SK-N-SH (cell line): ENCODE measurements at regions not wholly inside any gene's neighbourhood (a gene's known extent, or its start where the extent isn't known, plus 50 kb on each side); places are given as distances from the start of the nearest gene placed in this dataset.
"Not testable (repeated sequence)": the region's sequence is repeated elsewhere in the genome, so short reads cannot be mapped to it uniquely, and the experiment has no call there.

Experiments used
- CTCF ChIA-PET: fragments of 300-600, 350-600 bp; formaldehyde crosslinking; extraction: SDS; loops from one replicate; lab custom pipeline; 2021; lab: Yijun Ruan, JAX
- POLR2A ChIA-PET: fragments of 350-600 bp; sonication (Branson Sonifier 250); formaldehyde crosslinking; extraction: SDS; loops from one replicate; lab custom pipeline; 2020; ENCODE audit warnings: antibody characterized with exemption, inconsistent platforms; lab: Yijun Ruan, JAX
- DNase-seq: peaks from one replicate; pipeline ENCODE4 v3.0.0; 2012
- H2AFZ ChIP-seq: fragments of 200-600 bp; sonication (generic); 2 replicates; pipeline ENCODE4 v1.8.1; 2016; ENCODE audit warnings: antibody characterized with exemption, mild to moderate bottlenecking, low read depth
- H3F3A ChIP-seq: fragments of 200-600 bp; sonication (generic); replicated peaks from 2 replicates; pipeline ENCODE3; 2016; ENCODE audit warnings: antibody characterized with exemption, mild to moderate bottlenecking; ENCODE audit not compliant: insufficient read depth
- H3K27ac ChIP-seq, 2 experiments: fragments of 200-500 bp in 1 of 2; fragments of 200-600 bp in 1 of 2; sonication (Bioruptor generic) in 1 of 2; sonication (generic), shearing (Covaris generic) in 1 of 2; 2 replicates each; pipeline versions ENCODE4 v1.5.1 to v1.6.1; 2014 to 2016; ENCODE audit warnings: low read depth in 2 of 2, inconsistent platforms in 1 of 2, low read length in 1 of 2, mild to moderate bottlenecking in 1 of 2, mixed read lengths in 1 of 2
- H3K27me3 ChIP-seq: fragments of 200-600 bp; sonication (generic), shearing (Covaris generic); 2 replicates; pipeline ENCODE4 v1.6.1; 2016; ENCODE audit warnings: mixed run types; ENCODE audit not compliant: insufficient read depth
- H3K36me3 ChIP-seq, 2 experiments: fragments of 200-500 bp in 1 of 2; fragments of 200-600 bp in 1 of 2; sonication (Bioruptor generic) in 1 of 2; sonication (generic) in 1 of 2; replicated peaks in 1 of 2; 2 replicates each; pipeline versions ENCODE3 to v1.5.1; 2014 to 2016; ENCODE audit warnings: low read length in 1 of 2, mild to moderate bottlenecking in 1 of 2; ENCODE audit not compliant: insufficient read depth in 2 of 2, control insufficient read depth in 1 of 2
- H3K4me1 ChIP-seq, 2 experiments: fragments of 200-500 bp in 1 of 2; fragments of 200-600 bp in 1 of 2; sonication (Bioruptor generic) in 1 of 2; sonication (generic), shearing (Covaris generic) in 1 of 2; 2 replicates each; pipeline versions ENCODE4 v1.5.1 to v1.6.1; 2014 to 2016; ENCODE audit warnings: low read depth in 1 of 2, low read length in 1 of 2, mixed run types in 1 of 2; ENCODE audit not compliant: insufficient read depth in 2 of 2, control insufficient read depth in 1 of 2
- H3K4me2 ChIP-seq: fragments of 200-600 bp; sonication (generic), shearing (Covaris generic); 2 replicates; pipeline ENCODE4 v1.6.1; 2017; ENCODE audit warnings: mixed run types
- H3K4me3 ChIP-seq, 2 experiments: fragments of 200-500 bp in 1 of 2; fragments of 200-600 bp in 1 of 2; sonication (Bioruptor generic) in 1 of 2; sonication (generic), shearing (Covaris generic) in 1 of 2; 2 replicates each; pipeline versions ENCODE4 v1.5.1 to v1.8.1; 2014 to 2016; ENCODE audit warnings: low read depth in 2 of 2, inconsistent platforms in 1 of 2, low read length in 1 of 2, mild to moderate bottlenecking in 1 of 2, mixed read lengths in 1 of 2, moderate library complexity in 1 of 2
- H3K79me2 ChIP-seq: fragments of 200-600 bp; sonication (generic); 2 replicates; pipeline ENCODE4 v1.8.1; 2017; ENCODE audit warnings: mild to moderate bottlenecking; ENCODE audit not compliant: insufficient read depth
- H3K9ac ChIP-seq: fragments of 200-600 bp; sonication (generic); 2 replicates; pipeline ENCODE4 v1.6.1; 2017; ENCODE audit warnings: mixed run types
- H3K9me2 ChIP-seq: fragments of 200-600 bp; sonication (generic); 2 replicates; pipeline ENCODE4 v1.6.1; 2017; ENCODE audit warnings: mixed run types
- H3K9me3 ChIP-seq: fragments of 200-600 bp; sonication (generic); 2 replicates; pipeline ENCODE4 v1.6.1; 2017; ENCODE audit warnings: mixed run types, mild to moderate bottlenecking, moderate library complexity
- H4K20me1 ChIP-seq: fragments of 200-600 bp; sonication (generic); 2 replicates; pipeline ENCODE4 v1.6.1; 2017; ENCODE audit warnings: mild to moderate bottlenecking, mixed run types; ENCODE audit not compliant: insufficient read depth
- CTCF ChIP-seq: fragments of 200-600 bp; sonication (generic); IDR thresholded peaks from 2 replicates; pipeline ENCODE4 v1.6.1; 2017; ENCODE audit warnings: antibody characterized with exemption, mild to moderate bottlenecking, moderate library complexity
- ELF1 ChIP-seq: IDR thresholded peaks from 2 replicates; pipeline ENCODE4 v1.4.0; 2012
- EZH2phosphoT487 ChIP-seq: fragments of 200-600 bp; sonication (generic); IDR thresholded peaks from 2 replicates; pipeline ENCODE4 v1.6.1; 2017; ENCODE audit warnings: low read depth, mixed run types, mild to moderate bottlenecking, antibody characterized with exemption, moderate library complexity, borderline replicate concordance
- JUND ChIP-seq: IDR thresholded peaks from 2 replicates; pipeline ENCODE4 v1.4.0; 2012
- MXI1 ChIP-seq: IDR thresholded peaks from 2 replicates; pipeline ENCODE4 v1.6.1; 2012; ENCODE audit warnings: mild to moderate bottlenecking, low read depth, low read length, improper control_type of control experiment
- NRF1 ChIP-seq: IDR thresholded peaks from 2 replicates; pipeline ENCODE4 v1.6.1; 2012; ENCODE audit warnings: low read depth, mild to moderate bottlenecking, low read length
- RAD21 ChIP-seq: IDR thresholded peaks from 2 replicates; pipeline ENCODE4 v1.6.1; 2012; ENCODE audit warnings: mild to moderate bottlenecking, low read length
- REST ChIP-seq: IDR thresholded peaks from 2 replicates; pipeline ENCODE4 v1.6.1; 2012; ENCODE audit warnings: mild to moderate bottlenecking, low read depth, low read length, moderate library complexity
- TCF12 ChIP-seq: IDR thresholded peaks from 2 replicates; pipeline ENCODE4 v1.4.0; 2012
- USF2 ChIP-seq: fragments of 150-350 bp; IDR thresholded peaks from 2 replicates; pipeline ENCODE4 v1.6.1; 2017; ENCODE audit warnings: antibody characterized with exemption, low read length, low read depth, borderline replicate concordance
- YY1 ChIP-seq: IDR thresholded peaks from 2 replicates; pipeline ENCODE4 v1.4.0; 2012; ENCODE audit warnings: low read depth, mild to moderate bottlenecking
- WGBS: methylation state at CpG from one replicate; pipeline ENCODE4 v1.1.6; 2017; ENCODE audit warnings: low lambda C conversion rate; 5-methylcytosine and 5-hydroxymethylcytosine counted together

- TF ChIP-seq ELF1 (no peak), USF2 (no peak)
These were observed 2003.6 kb upstream of the WWC1 start (continued) for GRCh38 chr5:166287866-166288265.

GRCh38 chr5:166291800-166292199 is 1999.6 kb upstream of the WWC1 start:
- H3K4me2 ChIP-seq, H3K4me1 ChIP-seq, H3F3A ChIP-seq, CTCF ChIA-PET, H3K9ac ChIP-seq, H3K27me3 ChIP-seq, POLR2A ChIA-PET, H2AFZ ChIP-seq, H3K27ac ChIP-seq, H3K9me3 ChIP-seq, DNase-seq, H3K4me3 ChIP-seq, H3K9me2 ChIP-seq, H4K20me1 ChIP-seq, H3K79me2 ChIP-seq, H3K36me3 ChIP-seq: not testable (repeated sequence)
- WGBS = 39% methylated on average over 2 of the region's 2 CpGs

GRCh38 chr5:166293892-166294291 is 1997.6 kb upstream of the WWC1 start:
- no peak for DNase-seq
- Histone ChIP-seq H4K20me1 (no peaks in the 10 kb centered on the region), H3K4me3 (no peak overlapping the region), H3K36me3 (no peaks in the 10 kb centered on the region), H3K4me1 (no peaks in the 10 kb centered on the region), H3K79me2 (no peaks in the 10 kb centered on the region), H3K9ac (no peak overlapping the region), H3K27me3 (no peaks in the 10 kb centered on the region), H2AFZ (no peak overlapping the region), H3F3A (no peaks in the 10 kb centered on the region), H3K4me2 (no peak overlapping the region), H3K27ac (no peak overlapping the region), H3K9me2 (no peaks in the 10 kb centered on the region), H3K9me3 (peaks cover 4% of the 10 kb centered on the region; the same call in 1 of the 2 replicates)
- no peak for TF ChIP-seq EZH2phosphoT487
- no peak for TF ChIP-seq REST
- no peak for TF ChIP-seq NRF1
- TF ChIP-seq MXI1 = no peak
- TF ChIP-seq JUND = no peak
- no peak for TF ChIP-seq TCF12
- no peak for TF ChIP-seq CTCF
- no peak for TF ChIP-seq RAD21
- TF ChIP-seq YY1 = no peak
- ChIA-PET CTCF (no interaction called here), POLR2A (no interaction called here)
- WGBS = 48% methylated on average over 5 of the region's 5 CpGs
